IMR-90 (cell line): ENCODE measurements at regions not wholly inside any gene's neighbourhood (a gene's known extent, or its start where the extent isn't known, plus 50 kb on each side); places are given as distances from the start of the nearest gene placed in this dataset.

Experiments
- ATAC-seq: fragments of 200-7000 bp; cut with Tn5 transposase; 2 replicates; pipeline ENCODE4 v1.9.1; 2020; ENCODE audit warnings: low read depth, mild to moderate bottlenecking, moderate library complexity
- BruUV-seq: library from RNA; stranded (reverse); fragments of 400-500 nt; replicated peaks from 2 replicates; lab custom pipeline; 2021; lab: Mats Ljungman, UMichigan
- CTCF ChIA-PET: fragments of 300-600 bp; formaldehyde crosslinking; extraction: SDS; loops from one replicate; lab custom pipeline; 2021; ENCODE audit warnings: antibody characterized with exemption; lab: Yijun Ruan, JAX
- POLR2A ChIA-PET: fragments of 300-600 bp; sonication (Branson Sonifier 250); formaldehyde crosslinking; loops from one replicate; lab custom pipeline; 2022; ENCODE audit warnings: antibody characterized with exemption; ENCODE audit not compliant: unreplicated experiment; lab: Charles Lee
- DNase-seq: peaks from one replicate; pipeline ENCODE4 v3.0.0; 2013
- H2AFZ ChIP-seq: replicated peaks from 2 replicates; pipeline ENCODE3; 2013; ENCODE audit warnings: low read length, mild to moderate bottlenecking; ENCODE audit not compliant: poor library complexity
- H2AK5ac ChIP-seq: 2 replicates; pipeline ENCODE4 v1.6.1; 2013; ENCODE audit warnings: low read depth, low read length, inconsistent platforms
- H2AK9ac ChIP-seq: replicated peaks from 2 replicates; pipeline ENCODE3; 2013; ENCODE audit warnings: mild to moderate bottlenecking, low read depth, low read length, moderate library complexity; ENCODE audit not compliant: poor library complexity
- H2BK120ac ChIP-seq: 2 replicates; pipeline ENCODE4 v1.6.1; 2013; ENCODE audit warnings: low read depth, low read length, inconsistent platforms
- H2BK15ac ChIP-seq: 3 replicates; pipeline ENCODE4 v1.6.1; 2013; ENCODE audit warnings: low read depth, low read length, inconsistent platforms
- H2BK20ac ChIP-seq: 2 replicates; pipeline ENCODE4 v1.6.1; 2013; ENCODE audit warnings: low read depth, mild to moderate bottlenecking, inconsistent platforms, low read length, moderate library complexity
- H2BK5ac ChIP-seq: 2 replicates; pipeline ENCODE4 v1.6.1; 2013; ENCODE audit warnings: mild to moderate bottlenecking, low read depth, low read length, inconsistent platforms; ENCODE audit not compliant: poor library complexity, severe bottlenecking
- H3K14ac ChIP-seq: replicated peaks from 2 replicates; pipeline ENCODE4 v1.6.1; 2013; ENCODE audit warnings: low read depth, low read length, inconsistent platforms
- H3K18ac ChIP-seq: 2 replicates; pipeline ENCODE4 v1.6.1; 2013; ENCODE audit warnings: low read depth, low read length, control low read depth
- H3K23ac ChIP-seq: 2 replicates; pipeline ENCODE4 v1.6.1; 2013; ENCODE audit warnings: low read depth, low read length, inconsistent platforms
- H3K27ac ChIP-seq: 2 replicates; pipeline ENCODE4 v1.5.1; 2013; ENCODE audit warnings: mild to moderate bottlenecking, control low read depth, low read length; ENCODE audit not compliant: insufficient read depth
- H3K27me3 ChIP-seq: 2 replicates; pipeline ENCODE4 v1.6.1; 2013; ENCODE audit warnings: low read length; ENCODE audit not compliant: control insufficient read depth, insufficient read depth
- H3K36me3 ChIP-seq: 2 replicates; pipeline ENCODE4 v1.6.1; 2013; ENCODE audit warnings: low read length, mixed read lengths; ENCODE audit not compliant: control insufficient read depth, insufficient read depth
- H3K4ac ChIP-seq: 2 replicates; pipeline ENCODE4 v1.6.1; 2013; ENCODE audit warnings: low read depth, low read length, inconsistent platforms
- H3K4me1 ChIP-seq: 2 replicates; pipeline ENCODE4 v1.6.1; 2013; ENCODE audit warnings: low read length, mixed read lengths; ENCODE audit not compliant: control insufficient read depth, insufficient read depth
- H3K4me2 ChIP-seq: 2 replicates; pipeline ENCODE4 v1.6.1; 2013; ENCODE audit warnings: low read depth, mild to moderate bottlenecking, control low read depth, low read length, moderate library complexity
- H3K4me3 ChIP-seq: 2 replicates; pipeline ENCODE4 v1.5.1; 2013; ENCODE audit warnings: low read depth, mild to moderate bottlenecking, control low read depth, low read length, moderate library complexity; ENCODE audit not compliant: insufficient read depth
- H3K56ac ChIP-seq: 2 replicates; pipeline ENCODE4 v1.6.1; 2013; ENCODE audit warnings: low read length, inconsistent platforms; ENCODE audit not compliant: insufficient read depth; ENCODE audit errors: extremely low read depth
- H3K79me1 ChIP-seq, 2 experiments: 2 replicates each; pipeline ENCODE4 v1.6.1; 2013; ENCODE audit warnings: low read length in 2 of 2, inconsistent platforms in 1 of 2, low read depth in 1 of 2
- H3K9ac ChIP-seq: 2 replicates; pipeline ENCODE4 v1.6.1; 2013; ENCODE audit warnings: low read depth, low read length, control low read depth
- H3K9me1 ChIP-seq: 2 replicates; pipeline ENCODE4 v1.6.1; 2013; ENCODE audit warnings: low read length, inconsistent platforms; ENCODE audit not compliant: insufficient read depth
- H3K9me3 ChIP-seq: 2 replicates; pipeline ENCODE4 v1.6.1; 2013; ENCODE audit warnings: low read length; ENCODE audit not compliant: control insufficient read depth, insufficient read depth
- H4K20me1 ChIP-seq: 2 replicates; pipeline ENCODE4 v1.6.1; 2013; ENCODE audit warnings: low read length, inconsistent platforms; ENCODE audit not compliant: insufficient read depth
- H4K5ac ChIP-seq: 2 replicates; pipeline ENCODE4 v1.6.1; 2013; ENCODE audit warnings: mild to moderate bottlenecking, low read depth, low read length, control low read depth
- H4K8ac ChIP-seq, 2 experiments: 2 replicates each; pipeline ENCODE4 v1.6.1; 2013; ENCODE audit warnings: low read depth in 2 of 2, low read length in 2 of 2, control low read depth in 1 of 2, inconsistent platforms in 1 of 2
- H4K91ac ChIP-seq: 2 replicates; pipeline ENCODE4 v1.6.1; 2013; ENCODE audit warnings: low read depth, low read length, inconsistent platforms; ENCODE audit not compliant: insufficient read depth
- BHLHE40 ChIP-seq: fragments of 150-350 bp; IDR thresholded peaks from 2 replicates; pipeline ENCODE4 v1.6.1; 2016; ENCODE audit warnings: mild to moderate bottlenecking, low read depth, low read length
- CEBPB ChIP-seq: IDR thresholded peaks from 2 replicates; pipeline ENCODE4 v1.6.1; 2012; ENCODE audit warnings: low read depth, low read length, improper control_type of control experiment
- CHD1 ChIP-seq: IDR thresholded peaks from 2 replicates; pipeline ENCODE4 v1.6.1; 2012; ENCODE audit warnings: low read depth, low read length, improper control_type of control experiment
- FOS ChIP-seq: fragments of 150-350 bp; IDR thresholded peaks from 2 replicates; pipeline ENCODE4 v1.6.1; 2016; ENCODE audit warnings: low read depth, low read length
- MAFK ChIP-seq: IDR thresholded peaks from 2 replicates; pipeline ENCODE4 v1.6.1; 2012; ENCODE audit warnings: low read depth, low read length, improper control_type of control experiment
- MAZ ChIP-seq: IDR thresholded peaks from 2 replicates; pipeline ENCODE4 v1.6.1; 2012; ENCODE audit warnings: low read depth, mild to moderate bottlenecking, low read length, improper control_type of control experiment, moderate library complexity, borderline replicate concordance
- MXI1 ChIP-seq: IDR thresholded peaks from 2 replicates; pipeline ENCODE4 v1.6.1; 2012; ENCODE audit warnings: low read depth, mild to moderate bottlenecking, low read length, moderate library complexity, borderline replicate concordance
- NFE2L2 ChIP-seq: fragments of 150-350 bp; IDR thresholded peaks from 2 replicates; pipeline ENCODE4 v1.6.1; 2016; ENCODE audit warnings: low read depth, mild to moderate bottlenecking, low read length
- POLR2A ChIP-seq: IDR thresholded peaks from 2 replicates; pipeline ENCODE4 v1.6.1; 2012; ENCODE audit warnings: mild to moderate bottlenecking, low read depth, low read length
- RAD21 ChIP-seq: IDR thresholded peaks from 2 replicates; pipeline ENCODE4 v1.6.1; 2012; ENCODE audit warnings: low read length, improper control_type of control experiment
- RCOR1 ChIP-seq: IDR thresholded peaks from 2 replicates; pipeline ENCODE4 v1.6.1; 2012; ENCODE audit warnings: mild to moderate bottlenecking, low read length, improper control_type of control experiment; ENCODE audit not compliant: insufficient replicate concordance
- RFX5 ChIP-seq: IDR thresholded peaks from 2 replicates; pipeline ENCODE4 v1.8.0; 2012; ENCODE audit warnings: low read depth, mild to moderate bottlenecking, low read length, moderate library complexity
- SMC3 ChIP-seq: fragments of 150-350 bp; IDR thresholded peaks from 2 replicates; pipeline ENCODE4 v1.6.1; 2016; ENCODE audit warnings: low read depth, mild to moderate bottlenecking, antibody characterized with exemption, low read length, moderate library complexity
- WGBS, 2 experiments: methylation state at CpG; one replicate each; pipeline versions ENCODE4 v1.1.5 to v1.1.7; 2013; ENCODE audit warnings: missing lambda C conversion rate in 2 of 2; ENCODE audit not compliant: insufficient read length in 1 of 2; ENCODE audit errors: extremely low coverage in 2 of 2; 5-methylcytosine and 5-hydroxymethylcytosine counted together
- dilution Hi-C: fragments of 300-500 bp; cut with HindIII; formaldehyde crosslinking; loops from one replicate; pipeline ENCODE4 v1.14.3; 2018; ENCODE audit warnings: low sequenced_read_pairs; ENCODE audit not compliant: unreplicated experiment
- in situ Hi-C: fragments of 300-500 bp; cut with MboI; formaldehyde crosslinking; loops from 3 replicates; pipeline ENCODE4 v1.14.3; 2019; ENCODE audit warnings: low sequenced_read_pairs, inconsistent platforms, mixed read lengths
- intact Hi-C: fragments of 100-400 bp; cut with micrococcal nuclease; formaldehyde crosslinking; loops from 2 replicates; pipeline ENCODE4 v1.10.0; 2022
- TF ChIP-seq, protein P1 (sequence below): conservative IDR thresholded peaks from 2 replicates; pipeline ENCODE4 v1.5.1; 2012; ENCODE audit warnings: mild to moderate bottlenecking, low read depth, low read length, improper control_type of control experiment
- TF ChIP-seq, protein P2 (sequence below): fragments of 150-350 bp; IDR thresholded peaks from 2 replicates; pipeline ENCODE4 v1.6.1; 2017; ENCODE audit warnings: mild to moderate bottlenecking, antibody characterized with exemption, low read length, low read depth

DNA sequence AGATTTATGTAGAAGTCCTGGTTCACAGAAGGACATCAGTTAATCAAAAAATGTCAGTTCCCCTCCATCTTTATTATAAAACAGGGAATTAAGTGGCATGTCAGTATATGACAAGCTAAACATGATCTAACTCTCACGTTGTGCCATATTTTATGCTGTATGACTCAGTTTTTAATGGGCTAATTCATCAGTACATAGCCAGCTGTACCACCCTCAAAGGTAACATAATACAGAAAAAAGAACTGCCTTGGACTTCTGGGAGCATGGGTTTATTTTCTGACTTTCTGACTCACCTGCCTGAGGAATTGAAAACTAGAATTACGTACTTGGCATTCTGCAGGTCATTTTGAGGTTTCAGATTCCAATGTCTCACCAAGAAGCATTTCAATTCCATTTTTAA lies 135.7 kb downstream of the CMPK2 start:
- H4K8ac ChIP-seq = no peak overlapping the region
- H2AK9ac ChIP-seq = no peak overlapping the region
- in situ Hi-C loops (no loop called here), dilution Hi-C loops (no loop called here), intact Hi-C loops (no loop called here)
- H3K9me3 ChIP-seq = no peaks in the 10 kb centered on the region
- H2AFZ ChIP-seq = no peak overlapping the region
- no peak overlapping the region for H2BK15ac ChIP-seq
- no peak overlapping the region for H3K27ac ChIP-seq
- H2BK120ac ChIP-seq = no peak overlapping the region
- H4K91ac ChIP-seq = no peak overlapping the region
- DNase-seq (no peak), ATAC-seq (no peak)
- no peak overlapping the region for H3K4me3 ChIP-seq
- TF ChIP-seq SMC3 = no peak
- no peak for TF ChIP-seq RCOR1
- no peak for TF ChIP-seq MAZ
- no peak for TF ChIP-seq NFE2L2
- TF ChIP-seq POLR2A = no peak
- TF ChIP-seq, protein P1, sequence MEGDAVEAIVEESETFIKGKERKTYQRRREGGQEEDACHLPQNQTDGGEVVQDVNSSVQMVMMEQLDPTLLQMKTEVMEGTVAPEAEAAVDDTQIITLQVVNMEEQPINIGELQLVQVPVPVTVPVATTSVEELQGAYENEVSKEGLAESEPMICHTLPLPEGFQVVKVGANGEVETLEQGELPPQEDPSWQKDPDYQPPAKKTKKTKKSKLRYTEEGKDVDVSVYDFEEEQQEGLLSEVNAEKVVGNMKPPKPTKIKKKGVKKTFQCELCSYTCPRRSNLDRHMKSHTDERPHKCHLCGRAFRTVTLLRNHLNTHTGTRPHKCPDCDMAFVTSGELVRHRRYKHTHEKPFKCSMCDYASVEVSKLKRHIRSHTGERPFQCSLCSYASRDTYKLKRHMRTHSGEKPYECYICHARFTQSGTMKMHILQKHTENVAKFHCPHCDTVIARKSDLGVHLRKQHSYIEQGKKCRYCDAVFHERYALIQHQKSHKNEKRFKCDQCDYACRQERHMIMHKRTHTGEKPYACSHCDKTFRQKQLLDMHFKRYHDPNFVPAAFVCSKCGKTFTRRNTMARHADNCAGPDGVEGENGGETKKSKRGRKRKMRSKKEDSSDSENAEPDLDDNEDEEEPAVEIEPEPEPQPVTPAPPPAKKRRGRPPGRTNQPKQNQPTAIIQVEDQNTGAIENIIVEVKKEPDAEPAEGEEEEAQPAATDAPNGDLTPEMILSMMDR = no peak
- no peak for TF ChIP-seq MAFK
- TF ChIP-seq MXI1 = no peak
- TF ChIP-seq BHLHE40 = no peak
- no peak for TF ChIP-seq FOS
- TF ChIP-seq, protein P2, sequence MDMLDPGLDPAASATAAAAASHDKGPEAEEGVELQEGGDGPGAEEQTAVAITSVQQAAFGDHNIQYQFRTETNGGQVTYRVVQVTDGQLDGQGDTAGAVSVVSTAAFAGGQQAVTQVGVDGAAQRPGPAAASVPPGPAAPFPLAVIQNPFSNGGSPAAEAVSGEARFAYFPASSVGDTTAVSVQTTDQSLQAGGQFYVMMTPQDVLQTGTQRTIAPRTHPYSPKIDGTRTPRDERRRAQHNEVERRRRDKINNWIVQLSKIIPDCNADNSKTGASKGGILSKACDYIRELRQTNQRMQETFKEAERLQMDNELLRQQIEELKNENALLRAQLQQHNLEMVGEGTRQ = no peak
- no peak for TF ChIP-seq RAD21
- no peak for TF ChIP-seq CHD1
- no peak for TF ChIP-seq RFX5
- no peak for TF ChIP-seq CEBPB
- H2BK20ac ChIP-seq = no peak overlapping the region
- H3K18ac ChIP-seq = no peak overlapping the region
- H3K4me2 ChIP-seq = no peak overlapping the region
- CTCF ChIA-PET = interaction anchor here (0.7 kb wide), 1 partner anchor 8 kb away, joined by 4 read pairs; no protein-coding TSS in a partner anchor
- no peak overlapping the region for H3K9ac ChIP-seq
- H3K14ac ChIP-seq = no peak overlapping the region
- H4K20me1 ChIP-seq = no peaks in the 10 kb centered on the region
- POLR2A ChIA-PET = no interaction called here
- H3K4me1 ChIP-seq = no peaks in the 10 kb centered on the region
- no peaks in the 10 kb centered on the region for H3K36me3 ChIP-seq
- no peak overlapping the region for H3K4ac ChIP-seq
- no peak overlapping the region for H2BK5ac ChIP-seq
- no CpG with 5 or more reads among the region's 2 CpGs for WGBS, 2 experiments
- BruUV-seq = no TSS peak
- no peaks in the 10 kb centered on the region for H3K9me1 ChIP-seq
- H4K5ac ChIP-seq = no peak overlapping the region
- H3K23ac ChIP-seq = no peak overlapping the region
- no peak overlapping the region for H2AK5ac ChIP-seq
- no peak overlapping the region for H3K56ac ChIP-seq
- H3K27me3 ChIP-seq = no peaks in the 10 kb centered on the region
- H3K79me1 ChIP-seq = no peaks in the 10 kb centered on the region
